ENCODE measurements at regions not wholly inside any gene's neighbourhood (a gene's known extent, or its start where the extent isn't known, plus 50 kb on each side); places are given as distances from the start of the nearest gene placed in this dataset.

DNA sequence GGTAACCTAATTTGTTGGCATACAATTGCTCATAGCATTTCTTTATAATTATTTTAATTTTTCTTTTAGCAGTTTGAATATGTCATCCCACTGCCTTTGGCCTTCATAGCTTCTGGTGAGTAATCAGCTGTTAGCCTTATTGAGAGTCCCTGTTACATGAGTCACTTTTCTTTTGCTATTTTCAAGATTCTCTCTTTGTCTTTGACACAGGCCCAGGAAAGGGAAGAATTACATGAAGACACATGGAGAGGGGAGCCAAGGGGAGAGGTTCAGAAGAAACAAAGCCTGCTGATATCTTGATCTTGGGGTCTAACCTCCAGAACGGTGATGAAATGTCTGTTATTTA, 418.2 kb downstream of the METTL15 start:
- intact Hi-C loops (cut with DNase I; ENCODE audit: low total_unique reads) (no loop called here), in situ Hi-C loops (cut with MboI; ENCODE audit: low sequenced_read_pairs in 4 of 4) (loop anchor here in 2 of 4 donors (25.0 kb wide), 2 partner anchors 814 to 839 kb away; partner anchors contain the start of gene BDNF (in 1 of the 2))
- no peaks in the 10 kb centered on the region for H3K4me1 ChIP-seq
- H3K4me3 ChIP-seq = no peak overlapping the region
- no peaks in the 10 kb centered on the region for H3K36me3 ChIP-seq
- DNase-seq (no peak), ATAC-seq (no peak)
- no peak overlapping the region for H3K27ac ChIP-seq
- peaks cover 0 to 13% (median 0%) of the 10 kb centered on the region in 3 donors for H3K9me3 ChIP-seq
- TF ChIP-seq, protein P1, sequence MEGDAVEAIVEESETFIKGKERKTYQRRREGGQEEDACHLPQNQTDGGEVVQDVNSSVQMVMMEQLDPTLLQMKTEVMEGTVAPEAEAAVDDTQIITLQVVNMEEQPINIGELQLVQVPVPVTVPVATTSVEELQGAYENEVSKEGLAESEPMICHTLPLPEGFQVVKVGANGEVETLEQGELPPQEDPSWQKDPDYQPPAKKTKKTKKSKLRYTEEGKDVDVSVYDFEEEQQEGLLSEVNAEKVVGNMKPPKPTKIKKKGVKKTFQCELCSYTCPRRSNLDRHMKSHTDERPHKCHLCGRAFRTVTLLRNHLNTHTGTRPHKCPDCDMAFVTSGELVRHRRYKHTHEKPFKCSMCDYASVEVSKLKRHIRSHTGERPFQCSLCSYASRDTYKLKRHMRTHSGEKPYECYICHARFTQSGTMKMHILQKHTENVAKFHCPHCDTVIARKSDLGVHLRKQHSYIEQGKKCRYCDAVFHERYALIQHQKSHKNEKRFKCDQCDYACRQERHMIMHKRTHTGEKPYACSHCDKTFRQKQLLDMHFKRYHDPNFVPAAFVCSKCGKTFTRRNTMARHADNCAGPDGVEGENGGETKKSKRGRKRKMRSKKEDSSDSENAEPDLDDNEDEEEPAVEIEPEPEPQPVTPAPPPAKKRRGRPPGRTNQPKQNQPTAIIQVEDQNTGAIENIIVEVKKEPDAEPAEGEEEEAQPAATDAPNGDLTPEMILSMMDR (IDR thresholded peaks at IDR 0.05 in 4 of 5, conservative IDR thresholded peaks at IDR 0.05 in 1 of 5) = no peak
- no peak for TF ChIP-seq POLR2A (IDR thresholded peaks at IDR 0.05)
- no peaks in the 10 kb centered on the region for H3K27me3 ChIP-seq

DNA sequence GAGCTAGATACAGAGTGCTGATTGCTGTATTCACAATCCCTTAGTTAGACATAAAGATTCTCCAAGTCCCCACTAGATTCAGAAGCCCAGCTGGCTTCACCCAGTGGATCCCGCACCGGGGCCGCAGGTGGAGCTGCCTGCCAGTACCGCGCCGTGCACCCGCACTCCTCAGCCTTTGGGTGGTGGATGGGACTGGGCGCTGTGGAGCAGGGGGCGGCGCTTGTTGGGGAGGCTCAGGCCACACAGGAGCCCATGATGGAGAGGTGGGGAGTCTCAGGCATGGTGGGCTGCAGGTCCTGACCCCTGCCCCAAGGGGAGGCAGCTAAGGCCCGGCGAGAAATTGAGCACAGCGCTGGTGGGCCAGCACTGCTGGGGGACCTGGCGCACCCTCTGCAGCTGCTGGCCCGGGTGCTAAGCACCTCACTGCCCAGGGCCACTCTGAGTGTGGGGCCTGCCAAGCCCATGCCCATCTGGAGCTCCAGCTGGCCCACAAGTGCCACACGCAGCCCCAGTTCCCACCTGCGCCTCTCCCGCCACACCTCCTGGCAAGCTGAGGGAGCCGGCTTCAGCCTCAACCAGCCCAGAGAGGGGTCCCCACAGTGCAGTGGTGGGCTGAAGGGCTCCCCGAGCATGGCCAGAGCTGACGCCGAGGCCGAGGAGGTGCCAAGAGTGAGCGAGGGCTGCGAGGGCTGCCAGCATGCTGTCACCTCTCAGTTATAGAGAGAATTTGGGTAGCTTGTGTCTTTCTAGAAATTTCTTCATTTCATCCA, 417.6 kb downstream of the METTL15 start:
- Histone ChIP-seq H3K4me3 (no peak overlapping the region), H3K9me3 (peaks cover 0 to 13% (median 0%) of the 10 kb centered on the region in 3 donors), H3K27ac (no peak overlapping the region), H3K4me1 (no peaks in the 10 kb centered on the region), H3K27me3 (no peaks in the 10 kb centered on the region), H3K36me3 (no peaks in the 10 kb centered on the region)
- no peak for DNase-seq
- in situ Hi-C loops (cut with MboI; ENCODE audit: low sequenced_read_pairs in 4 of 4) (loop anchor here in 2 of 4 donors (25.0 kb wide), 2 partner anchors 814 to 839 kb away; partner anchors contain the start of gene BDNF (in 1 of the 2)), intact Hi-C loops (cut with DNase I; ENCODE audit: low total_unique reads) (no loop called here)
- TF ChIP-seq, protein P1 (IDR thresholded peaks at IDR 0.05 in 4 of 5, conservative IDR thresholded peaks at IDR 0.05 in 1 of 5) = no peak
- TF ChIP-seq POLR2A (IDR thresholded peaks at IDR 0.05) = no peak
- no peak for ATAC-seq

DNA sequence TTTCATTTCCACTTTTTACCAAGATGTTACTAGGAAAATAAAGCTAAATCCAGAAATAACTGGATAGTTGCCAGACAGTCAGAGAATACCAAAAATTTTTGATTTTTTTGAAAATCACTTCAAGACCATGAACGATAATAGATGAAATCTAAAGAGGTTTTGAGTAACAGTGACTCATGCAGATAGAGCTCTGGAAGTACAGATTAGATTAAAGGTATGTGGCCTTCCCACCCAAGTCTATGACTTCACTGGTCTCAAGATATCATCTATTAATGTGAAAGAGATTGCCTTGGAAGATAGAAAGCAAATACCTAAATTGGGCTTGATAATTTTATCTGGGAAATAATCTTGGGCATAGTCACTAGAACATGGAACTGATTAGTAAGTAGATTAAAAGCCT, 415.9 kb downstream of the METTL15 start:
- Histone ChIP-seq H3K36me3 (no peaks in the 10 kb centered on the region), H3K27ac (no peak overlapping the region), H3K4me3 (no peak overlapping the region), H3K9me3 (peaks cover 0 to 13% (median 0%) of the 10 kb centered on the region in 3 donors), H3K4me1 (no peaks in the 10 kb centered on the region), H3K27me3 (no peaks in the 10 kb centered on the region)
- intact Hi-C loops (cut with DNase I; ENCODE audit: low total_unique reads) (no loop called here), in situ Hi-C loops (cut with MboI; ENCODE audit: low sequenced_read_pairs in 4 of 4) (no loop called here)
- ATAC-seq (no peak), DNase-seq (no peak)
- TF ChIP-seq POLR2A (IDR thresholded peaks at IDR 0.05) = no peak
- TF ChIP-seq, protein P1 (IDR thresholded peaks at IDR 0.05 in 4 of 5, conservative IDR thresholded peaks at IDR 0.05 in 1 of 5) = no peak

DNA sequence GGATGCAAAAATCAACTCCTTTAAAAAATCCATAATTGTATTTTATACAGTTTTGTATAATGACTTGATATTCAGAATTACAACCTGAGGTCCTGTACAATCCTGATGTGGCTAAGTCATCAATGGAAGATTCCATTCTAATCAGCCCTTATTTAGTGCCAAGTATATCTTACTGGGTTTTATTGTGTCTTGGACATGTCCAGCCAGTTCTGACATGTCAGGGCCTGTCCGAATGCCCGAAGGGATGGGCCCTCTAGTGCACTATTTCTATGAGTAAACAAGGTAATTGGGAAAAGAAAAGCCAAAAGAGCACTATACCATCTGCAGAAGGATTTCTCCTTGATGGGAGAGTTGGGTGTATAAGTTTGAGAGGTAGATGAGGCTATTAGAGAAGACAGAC, 412.9 kb downstream of the METTL15 start:
- in situ Hi-C loops (cut with MboI; ENCODE audit: low sequenced_read_pairs in 4 of 4) = no loop called here
- no peak overlapping the region for H3K4me3 ChIP-seq
- H3K36me3 ChIP-seq = no peaks in the 10 kb centered on the region
- H3K4me1 ChIP-seq = no peaks in the 10 kb centered on the region
- no peak for ATAC-seq
- intact Hi-C loops (cut with DNase I; ENCODE audit: low total_unique reads) = no loop called here
- no peak for DNase-seq
- H3K27ac ChIP-seq = no peak overlapping the region
- H3K27me3 ChIP-seq = no peaks in the 10 kb centered on the region
- TF ChIP-seq, protein P1 (IDR thresholded peaks at IDR 0.05 in 4 of 5, conservative IDR thresholded peaks at IDR 0.05 in 1 of 5) = no peak
- TF ChIP-seq POLR2A (IDR thresholded peaks at IDR 0.05) = no peak
- peaks cover 0 to under 1% (median 0%) of the 10 kb centered on the region in 3 donors for H3K9me3 ChIP-seq
